MM.1S (cell line): ENCODE measurements at regions not wholly inside any gene's neighbourhood (a gene's known extent, or its start where the extent isn't known, plus 50 kb on each side); places are given as distances from the start of the nearest gene placed in this dataset.

Source experiments
- DNase-seq: peaks from one replicate; pipeline ENCODE4 v3.0.0-alpha.2; 2015
- H2AFZ ChIP-seq: fragments of 300-600 bp; sonication (generic); 2 replicates; pipeline ENCODE4 v1.6.0; 2016; ENCODE audit warnings: antibody characterized with exemption, low read length
- H3F3A ChIP-seq: fragments of 300-600 bp; sonication (generic); 2 replicates; pipeline ENCODE4 v1.6.1; 2016; ENCODE audit warnings: mild to moderate bottlenecking, antibody characterized with exemption, low read length, moderate library complexity, mixed read lengths; ENCODE audit not compliant: insufficient read depth
- H3K27ac ChIP-seq: fragments of 300-600 bp; sonication (generic); 2 replicates; pipeline ENCODE4 v1.5.1; 2016; ENCODE audit warnings: mild to moderate bottlenecking, low read length
- H3K27me3 ChIP-seq: fragments of 300-600 bp; sonication (generic); replicated peaks from 2 replicates; pipeline ENCODE4 v1.6.0; 2016; ENCODE audit warnings: low read length; ENCODE audit not compliant: insufficient read depth
- H3K36me3 ChIP-seq: fragments of 300-600 bp; sonication (generic); replicated peaks from 2 replicates; pipeline ENCODE4 v1.6.1; 2016; ENCODE audit warnings: mild to moderate bottlenecking, low read length, mixed read lengths; ENCODE audit not compliant: insufficient read depth
- H3K4me1 ChIP-seq: fragments of 300-600 bp; sonication (generic); 2 replicates; pipeline ENCODE4 v1.6.1; 2016; ENCODE audit warnings: low read length, mixed read lengths
- H3K4me2 ChIP-seq: fragments of 300-600 bp; sonication (generic); 2 replicates; pipeline ENCODE4 v1.6.0; 2016; ENCODE audit warnings: low read depth, low read length
- H3K4me3 ChIP-seq: fragments of 300-600 bp; sonication (generic); 2 replicates; pipeline ENCODE4 v1.5.1; 2016; ENCODE audit warnings: low read length, mixed read lengths
- H3K79me2 ChIP-seq: fragments of 300-600 bp; sonication (generic); 2 replicates; pipeline ENCODE4 v1.6.1; 2016; ENCODE audit warnings: mixed run types, low read length, mixed read lengths
- H3K9ac ChIP-seq: fragments of 300-600 bp; sonication (generic); 2 replicates; pipeline ENCODE4 v1.6.1; 2016; ENCODE audit warnings: low read length, mixed read lengths
- H3K9me2 ChIP-seq: fragments of 300-600 bp; sonication (generic); replicated peaks from 2 replicates; pipeline ENCODE4 v1.6.1; 2016; ENCODE audit warnings: mild to moderate bottlenecking, low read length, mixed read lengths; ENCODE audit not compliant: insufficient read depth
- H3K9me3 ChIP-seq: fragments of 300-600 bp; sonication (generic); replicated peaks from 2 replicates; pipeline ENCODE4 v1.6.1; 2016; ENCODE audit warnings: mild to moderate bottlenecking, low read length, mixed read lengths; ENCODE audit not compliant: insufficient read depth
- H4K20me1 ChIP-seq: fragments of 300-600 bp; sonication (generic); 2 replicates; pipeline ENCODE4 v1.6.1; 2016; ENCODE audit warnings: mild to moderate bottlenecking, low read length, moderate library complexity, mixed read lengths; ENCODE audit not compliant: insufficient read depth
- CTCF ChIP-seq: fragments of 300-600 bp; sonication (generic); IDR thresholded peaks from 2 replicates; pipeline ENCODE4 v1.5.1; 2016; ENCODE audit warnings: antibody characterized with exemption, low read length, mixed read lengths
- EZH2 ChIP-seq: fragments of 300-600 bp; sonication (generic); optimal IDR thresholded peaks from 2 replicates; pipeline ENCODE3; 2017; ENCODE audit warnings: low read depth, mild to moderate bottlenecking, antibody characterized with exemption, low read length, mixed read lengths
- EZH2phosphoT487 ChIP-seq: fragments of 300-600 bp; sonication (generic); IDR thresholded peaks from 2 replicates; pipeline ENCODE4 v1.6.1; 2018; ENCODE audit warnings: antibody characterized with exemption, low read length

- Histone ChIP-seq H3F3A (no peaks in the 10 kb centered on the region), H3K79me2 (no peaks in the 10 kb centered on the region), H3K4me1 (no peaks in the 10 kb centered on the region), H3K9me3 (no peaks in the 10 kb centered on the region), H3K9me2 (no peaks in the 10 kb centered on the region), H3K27ac (no peak overlapping the region), H3K9ac (no peak overlapping the region), H3K4me2 (no peak overlapping the region), H3K27me3 (no peaks in the 10 kb centered on the region), H4K20me1 (no peaks in the 10 kb centered on the region), H3K4me3 (no peak overlapping the region), H3K36me3 (no peaks in the 10 kb centered on the region), H2AFZ (no peak overlapping the region)
- no peak for DNase-seq
- TF ChIP-seq EZH2phosphoT487: no peak
- TF ChIP-seq EZH2: no peak
- no peak for TF ChIP-seq CTCF
Observed at GRCh38 chr14:29233188-29233587, 466.6 kb downstream of the FOXG1 start.

GRCh38 chr14:29235991-29236390 lies 469.4 kb downstream of the FOXG1 start:
- no peaks in the 10 kb centered on the region for H3K27me3 ChIP-seq
- no peak for DNase-seq
- H3K4me2 ChIP-seq: no peak overlapping the region
- no peaks in the 10 kb centered on the region for H3K9me2 ChIP-seq
- H3K36me3 ChIP-seq: no peaks in the 10 kb centered on the region
- TF ChIP-seq CTCF: no peak
- TF ChIP-seq EZH2phosphoT487: no peak
- no peak for TF ChIP-seq EZH2
- no peaks in the 10 kb centered on the region for H3K79me2 ChIP-seq
- H3K27ac ChIP-seq: no peak overlapping the region
- H4K20me1 ChIP-seq: no peaks in the 10 kb centered on the region
- no peak overlapping the region for H2AFZ ChIP-seq
- no peak overlapping the region for H3K9ac ChIP-seq
- H3K4me1 ChIP-seq: no peaks in the 10 kb centered on the region
- H3K9me3 ChIP-seq: no peaks in the 10 kb centered on the region
- no peak overlapping the region for H3K4me3 ChIP-seq
- H3F3A ChIP-seq: no peaks in the 10 kb centered on the region

- Histone ChIP-seq H2AFZ (no peak overlapping the region), H3K4me1 (no peaks in the 10 kb centered on the region), H3K27me3 (no peaks in the 10 kb centered on the region), H3K36me3 (no peaks in the 10 kb centered on the region), H3K9me3 (no peaks in the 10 kb centered on the region), H3K4me3 (no peak overlapping the region), H3K79me2 (no peaks in the 10 kb centered on the region), H3K9me2 (no peaks in the 10 kb centered on the region), H3K27ac (no peak overlapping the region), H3K4me2 (no peak overlapping the region), H4K20me1 (no peaks in the 10 kb centered on the region), H3K9ac (no peak overlapping the region), H3F3A (no peaks in the 10 kb centered on the region)
- DNase-seq: no peak
- TF ChIP-seq EZH2phosphoT487 (no peak), CTCF (no peak), EZH2 (no peak)
Observed at GRCh38 chr14:29236401-29236800, 469.8 kb downstream of the FOXG1 start.
